OCI-LY7 (cell line): ENCODE measurements at regions not wholly inside any gene's neighbourhood (a gene's known extent, or its start where the extent isn't known, plus 50 kb on each side); places are given as distances from the start of the nearest gene placed in this dataset.

Experiments
- BruUV-seq: library from RNA; stranded (reverse); fragments of 400-500 nt; replicated peaks from 2 replicates; lab custom pipeline; 2021; lab: Mats Ljungman, UMichigan
- CTCF ChIA-PET: fragments of 300-600 bp; sonication (Branson Sonifier 250); formaldehyde crosslinking; loops from one replicate; lab custom pipeline; 2022; ENCODE audit warnings: antibody characterized with exemption; ENCODE audit not compliant: unreplicated experiment; lab: Charles Lee
- POLR2A ChIA-PET: fragments of 300-600 bp; sonication (Branson Sonifier 250); formaldehyde crosslinking; loops from one replicate; lab custom pipeline; 2022; ENCODE audit warnings: antibody characterized with exemption; lab: Charles Lee
- DNase-seq: peaks from one replicate; pipeline ENCODE4 v3.0.0-alpha.2; 2015; ENCODE audit warnings: low spot score
- H2AFZ ChIP-seq: fragments of 200-600 bp; sonication (generic), shearing (Covaris generic); 2 replicates; pipeline ENCODE4 v1.6.1; 2014; ENCODE audit warnings: mild to moderate bottlenecking, antibody characterized with exemption, low read length, moderate library complexity
- H3K27ac ChIP-seq: fragments of 200-600 bp; sonication (generic); 2 replicates; pipeline ENCODE4 v1.5.1; 2014; ENCODE audit warnings: mixed run types, low read depth, mild to moderate bottlenecking, moderate library complexity, low read length, inconsistent platforms; ENCODE audit not compliant: poor library complexity, severe bottlenecking
- H3K36me3 ChIP-seq: fragments of 200-600 bp; sonication (generic); 2 replicates; pipeline ENCODE4 v1.6.1; 2014; ENCODE audit warnings: mild to moderate bottlenecking, antibody characterized with exemption, low read length, moderate library complexity, mixed read lengths; ENCODE audit not compliant: insufficient read depth
- H3K4me1 ChIP-seq: fragments of 200-600 bp; sonication (generic); 2 replicates; pipeline ENCODE4 v1.5.1; 2014; ENCODE audit warnings: mild to moderate bottlenecking, low read length; ENCODE audit not compliant: insufficient read depth, poor library complexity, severe bottlenecking
- H3K4me2 ChIP-seq: fragments of 200-600 bp; sonication (generic); 2 replicates; pipeline ENCODE4 v1.6.1; 2014; ENCODE audit warnings: mild to moderate bottlenecking, low read length
- H3K4me3 ChIP-seq: fragments of 200-600 bp; sonication (generic); 2 replicates; pipeline ENCODE4 v1.5.1; 2014; ENCODE audit warnings: mild to moderate bottlenecking, low read depth, low read length; ENCODE audit not compliant: poor library complexity, severe bottlenecking
- H3K79me2 ChIP-seq: fragments of 200-600 bp; sonication (generic); 2 replicates; pipeline ENCODE4 v1.6.1; 2016; ENCODE audit warnings: low read depth, mild to moderate bottlenecking, low read length, moderate library complexity, mixed read lengths; ENCODE audit not compliant: insufficient read depth
- H3K9me2 ChIP-seq: fragments of 200-600 bp; sonication (generic); 2 replicates; pipeline ENCODE4 v1.6.1; 2016; ENCODE audit warnings: mild to moderate bottlenecking, low read length, mixed read lengths; ENCODE audit not compliant: insufficient read depth
- H3K9me3 ChIP-seq: fragments of 200-600 bp; sonication (generic); 2 replicates; pipeline ENCODE4 v1.6.1; 2014; ENCODE audit warnings: mild to moderate bottlenecking, mixed run types, low read length, mixed read lengths
- H4K20me1 ChIP-seq: fragments of 200-600 bp; sonication (generic); 2 replicates; pipeline ENCODE4 v1.6.1; 2014; ENCODE audit warnings: mild to moderate bottlenecking, antibody characterized with exemption, low read length, moderate library complexity, mixed read lengths; ENCODE audit not compliant: insufficient read depth
- EZH2phosphoT487 ChIP-seq: fragments of 200-600 bp; sonication (generic); IDR thresholded peaks from 2 replicates; pipeline ENCODE4 v1.6.1; 2018; ENCODE audit warnings: low read depth, borderline replicate concordance, mild to moderate bottlenecking, mixed run types, antibody characterized with exemption, low read length, moderate library complexity, mixed read lengths
- intact Hi-C: fragments of 100-400 bp; cut with micrococcal nuclease; formaldehyde crosslinking; loops from one replicate; pipeline ENCODE4 v1.10.0; 2022; ENCODE audit not compliant: unreplicated experiment
- TF ChIP-seq, protein P1 (sequence below): fragments of 200-600 bp; sonication (generic); conservative IDR thresholded peaks from 2 replicates; pipeline ENCODE4 v1.5.1; 2014; ENCODE audit warnings: mild to moderate bottlenecking, antibody characterized with exemption, low read length, moderate library complexity, mixed read lengths

DNA sequence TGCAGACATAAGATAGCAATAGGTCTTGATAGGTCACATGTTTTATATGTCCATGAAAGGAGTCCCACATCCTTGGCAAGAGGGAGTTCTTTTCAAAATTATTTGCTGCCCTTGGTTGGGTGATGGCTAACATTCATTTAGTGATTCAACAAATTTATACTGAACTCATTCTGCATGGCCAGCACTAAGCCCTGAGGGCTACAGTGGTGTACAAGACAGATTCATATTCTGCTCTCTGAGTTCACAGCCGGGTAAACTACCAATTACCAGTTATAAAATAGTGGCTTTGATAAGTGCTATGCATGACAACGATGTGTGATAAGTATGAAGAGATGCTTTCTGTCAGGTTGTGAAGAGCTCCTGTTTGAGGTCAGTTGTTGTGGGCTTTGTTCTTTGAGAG lies 340.0 kb downstream of the GABRG2 start:
- no peak overlapping the region for H3K4me2 ChIP-seq
- no TSS peak for BruUV-seq
- H4K20me1 ChIP-seq: no peaks in the 10 kb centered on the region
- no peak for DNase-seq
- intact Hi-C loops: no loop called here
- no peak overlapping the region for H3K4me3 ChIP-seq
- POLR2A ChIA-PET: interaction anchor here (1.2 kb wide), 1 partner anchor 20 kb away, joined by 4 read pairs; no protein-coding TSS in a partner anchor
- H3K27ac ChIP-seq: no peak overlapping the region
- H3K36me3 ChIP-seq: no peaks in the 10 kb centered on the region
- no peaks in the 10 kb centered on the region for H3K4me1 ChIP-seq
- no peaks in the 10 kb centered on the region for H3K79me2 ChIP-seq
- H3K9me2 ChIP-seq: no peaks in the 10 kb centered on the region
- TF ChIP-seq, protein P1, sequence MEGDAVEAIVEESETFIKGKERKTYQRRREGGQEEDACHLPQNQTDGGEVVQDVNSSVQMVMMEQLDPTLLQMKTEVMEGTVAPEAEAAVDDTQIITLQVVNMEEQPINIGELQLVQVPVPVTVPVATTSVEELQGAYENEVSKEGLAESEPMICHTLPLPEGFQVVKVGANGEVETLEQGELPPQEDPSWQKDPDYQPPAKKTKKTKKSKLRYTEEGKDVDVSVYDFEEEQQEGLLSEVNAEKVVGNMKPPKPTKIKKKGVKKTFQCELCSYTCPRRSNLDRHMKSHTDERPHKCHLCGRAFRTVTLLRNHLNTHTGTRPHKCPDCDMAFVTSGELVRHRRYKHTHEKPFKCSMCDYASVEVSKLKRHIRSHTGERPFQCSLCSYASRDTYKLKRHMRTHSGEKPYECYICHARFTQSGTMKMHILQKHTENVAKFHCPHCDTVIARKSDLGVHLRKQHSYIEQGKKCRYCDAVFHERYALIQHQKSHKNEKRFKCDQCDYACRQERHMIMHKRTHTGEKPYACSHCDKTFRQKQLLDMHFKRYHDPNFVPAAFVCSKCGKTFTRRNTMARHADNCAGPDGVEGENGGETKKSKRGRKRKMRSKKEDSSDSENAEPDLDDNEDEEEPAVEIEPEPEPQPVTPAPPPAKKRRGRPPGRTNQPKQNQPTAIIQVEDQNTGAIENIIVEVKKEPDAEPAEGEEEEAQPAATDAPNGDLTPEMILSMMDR: no peak
- TF ChIP-seq EZH2phosphoT487: no peak
- no peaks in the 10 kb centered on the region for H3K9me3 ChIP-seq
- CTCF ChIA-PET: no interaction called here
- H2AFZ ChIP-seq: no peak overlapping the region

DNA sequence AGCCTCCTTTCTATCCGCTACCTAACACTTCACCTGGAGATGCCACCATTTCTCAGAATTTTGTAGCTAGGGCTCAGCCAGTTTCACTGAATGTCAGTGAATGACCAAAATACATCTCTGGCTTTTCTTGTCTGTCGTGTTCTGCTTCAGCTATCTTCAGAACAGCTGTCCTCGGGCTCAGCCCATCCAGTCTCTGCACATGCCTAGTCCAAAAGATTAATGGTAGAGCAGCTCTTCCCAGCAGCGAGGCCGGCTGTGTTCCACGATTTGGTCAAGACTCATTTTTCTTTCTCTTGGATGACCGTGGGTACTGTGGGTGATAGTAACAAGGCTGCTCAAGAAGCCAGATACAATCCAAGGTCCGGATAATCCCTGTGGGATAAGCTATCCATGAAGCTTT lies 342.8 kb downstream of the GABRG2 start:
- Histone ChIP-seq H3K27ac (no peak overlapping the region), H3K4me2 (no peak overlapping the region), H3K36me3 (no peaks in the 10 kb centered on the region), H2AFZ (no peak overlapping the region), H3K4me1 (no peaks in the 10 kb centered on the region), H3K9me3 (no peaks in the 10 kb centered on the region), H3K9me2 (no peaks in the 10 kb centered on the region), H3K79me2 (no peaks in the 10 kb centered on the region), H3K4me3 (no peak overlapping the region), H4K20me1 (no peaks in the 10 kb centered on the region)
- ChIA-PET CTCF (no interaction called here), POLR2A (interaction anchor here (0.6 to 1.4 kb wide), 2 partner anchors 10 to 1201 kb away, joined by 3 read pairs; no protein-coding TSS in a partner anchor)
- intact Hi-C loops: no loop called here
- DNase-seq: no peak
- TF ChIP-seq EZH2phosphoT487: no peak
- TF ChIP-seq, protein P1: no peak
- BruUV-seq: no TSS peak

DNA sequence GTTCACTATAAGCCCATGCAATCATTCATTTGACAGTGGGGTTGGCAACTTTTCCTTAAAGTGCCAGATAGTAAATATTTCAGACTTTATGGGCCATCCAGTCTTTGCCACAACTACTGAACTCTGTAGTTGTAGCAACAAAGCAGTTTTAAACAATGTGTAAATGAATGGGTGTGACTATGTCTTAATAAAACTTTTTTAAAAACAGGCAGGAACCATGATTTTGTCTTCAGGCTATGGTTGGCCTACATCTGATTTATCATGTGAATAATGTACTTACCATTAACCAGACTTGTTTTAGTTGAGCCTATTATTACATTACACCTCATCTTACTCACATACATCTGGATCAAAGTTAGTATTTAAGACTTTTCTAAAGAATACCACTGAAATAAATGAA lies 361.6 kb downstream of the GABRG2 start:
- no peaks in the 10 kb centered on the region for H3K36me3 ChIP-seq
- TF ChIP-seq, protein P1: no peak
- TF ChIP-seq EZH2phosphoT487: no peak

More for the DNA sequence above, 361.6 kb downstream of the GABRG2 start:
- no peak overlapping the region for H3K4me3 ChIP-seq
- H3K4me2 ChIP-seq: no peak overlapping the region
- POLR2A ChIA-PET: no interaction called here
- no peaks in the 10 kb centered on the region for H3K4me1 ChIP-seq
- intact Hi-C loops: no loop called here
- CTCF ChIA-PET: no interaction called here
- H2AFZ ChIP-seq: no peak overlapping the region
- DNase-seq: no peak
- H3K9me2 ChIP-seq: no peaks in the 10 kb centered on the region
- H3K27ac ChIP-seq: no peak overlapping the region
- no TSS peak for BruUV-seq
- no peaks in the 10 kb centered on the region for H3K9me3 ChIP-seq
- H3K79me2 ChIP-seq: no peaks in the 10 kb centered on the region
- H4K20me1 ChIP-seq: no peaks in the 10 kb centered on the region
